ENCODE measurements at regions not wholly inside any gene's neighbourhood (a gene's known extent, or its start where the extent isn't known, plus 50 kb on each side); places are given as distances from the start of the nearest gene placed in this dataset.

DNA sequence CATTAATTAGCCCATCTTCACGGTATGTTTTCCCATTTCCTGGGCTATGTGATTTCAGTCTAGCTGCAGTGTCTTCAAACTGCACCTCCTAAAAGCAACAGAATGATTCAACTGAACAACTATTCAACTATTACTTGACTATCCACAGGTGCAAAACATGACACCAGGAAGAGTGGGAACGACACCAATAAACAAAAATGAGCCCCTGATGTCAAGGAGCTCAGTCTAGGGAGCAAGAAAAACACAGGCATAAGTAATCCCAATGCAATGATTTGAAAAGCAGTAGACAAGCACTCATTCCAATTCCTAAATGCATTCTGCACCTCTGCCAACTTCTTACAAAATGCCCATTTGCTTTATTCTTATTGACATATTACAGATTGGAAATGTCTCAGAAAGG lies 285.6 kb downstream of the ETS1 start:
- Histone ChIP-seq H3K27ac (ENCODE audit: low read length in 2 of 2) (peak overlapping the region; percentile 67 to 85), H3K9ac (ENCODE audit: low read length) (no peak overlapping the region), H3K36me3 (replicated peaks in 1 of 2; ENCODE audit: control extremely low read depth in 1 of 2, control insufficient read depth in 1 of 2, extremely low read depth in 1 of 2, insufficient read depth in 2 of 2, low read length in 1 of 2) (no peaks in the 10 kb centered on the region), H3K4me3 (ENCODE audit: control extremely low read depth in 1 of 5, extremely low read depth in 1 of 5, insufficient read depth in 1 of 5, low read depth in 2 of 5, low read length in 4 of 5) (no peak overlapping the region), H3K79me2 (ENCODE audit: control insufficient read depth, insufficient read depth, low read length) (peaks cover 5% of the 10 kb centered on the region), H3K27me3 (replicated peaks in 1 of 4; ENCODE audit: control extremely low read depth in 1 of 4, control insufficient read depth in 3 of 4, insufficient read depth in 4 of 4, low read length in 3 of 4) (no peaks in the 10 kb centered on the region), H4K20me1 (ENCODE audit: control insufficient read depth, insufficient read depth, low read length, poor library complexity, severe bottlenecking) (no peaks in the 10 kb centered on the region), H3K4me1 (ENCODE audit: control insufficient read depth in 2 of 2, insufficient read depth in 2 of 2, low read length in 2 of 2) (peaks cover 81 to 84% of the 10 kb centered on the region in 2 donors), H2AFZ (ENCODE audit: insufficient read depth, low read depth, low read length, poor library complexity, severe bottlenecking) (no peak overlapping the region), H3K4me2 (replicated peaks; ENCODE audit: low read depth, low read length, poor library complexity, severe bottlenecking) (peak overlapping the region; percentile 30), H3K9me3 (ENCODE audit: control extremely low read depth in 1 of 3, control insufficient read depth in 2 of 3, insufficient read depth in 1 of 3, low read length in 2 of 3) (no peaks in the 10 kb centered on the region)
- Mint-ChIP-seq H3K27me3 (no peaks in the 10 kb centered on the region), H3K4me1 (peaks cover 85% of the 10 kb centered on the region), H3K27ac (peak overlapping the region; percentile 88), H3K4me3 (peak overlapping the region; percentile 44), H3K9me3 (ENCODE audit: insufficient read depth) (no peaks in the 10 kb centered on the region)
- POLR2A ChIA-PET: interaction anchor here (1.5 kb wide), 1 partner anchor 12 kb away, joined by 4 read pairs; no protein-coding TSS in a partner anchor
- CTCF ChIA-PET: interaction anchor here (1.4 to 5.3 kb wide), 5 partner anchors 11 to 329 kb away, joined by 3 to 32 read pairs (median 8); no protein-coding TSS in a partner anchor
- no peak for TF ChIP-seq EZH2 (IDR thresholded peaks at IDR 0.05; ENCODE audit: borderline replicate concordance, insufficient read depth, low read depth, low read length, poor library complexity, severe bottlenecking)
- TF ChIP-seq, protein P1, sequence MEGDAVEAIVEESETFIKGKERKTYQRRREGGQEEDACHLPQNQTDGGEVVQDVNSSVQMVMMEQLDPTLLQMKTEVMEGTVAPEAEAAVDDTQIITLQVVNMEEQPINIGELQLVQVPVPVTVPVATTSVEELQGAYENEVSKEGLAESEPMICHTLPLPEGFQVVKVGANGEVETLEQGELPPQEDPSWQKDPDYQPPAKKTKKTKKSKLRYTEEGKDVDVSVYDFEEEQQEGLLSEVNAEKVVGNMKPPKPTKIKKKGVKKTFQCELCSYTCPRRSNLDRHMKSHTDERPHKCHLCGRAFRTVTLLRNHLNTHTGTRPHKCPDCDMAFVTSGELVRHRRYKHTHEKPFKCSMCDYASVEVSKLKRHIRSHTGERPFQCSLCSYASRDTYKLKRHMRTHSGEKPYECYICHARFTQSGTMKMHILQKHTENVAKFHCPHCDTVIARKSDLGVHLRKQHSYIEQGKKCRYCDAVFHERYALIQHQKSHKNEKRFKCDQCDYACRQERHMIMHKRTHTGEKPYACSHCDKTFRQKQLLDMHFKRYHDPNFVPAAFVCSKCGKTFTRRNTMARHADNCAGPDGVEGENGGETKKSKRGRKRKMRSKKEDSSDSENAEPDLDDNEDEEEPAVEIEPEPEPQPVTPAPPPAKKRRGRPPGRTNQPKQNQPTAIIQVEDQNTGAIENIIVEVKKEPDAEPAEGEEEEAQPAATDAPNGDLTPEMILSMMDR (IDR thresholded peaks at IDR 0.05): no peak
- DNase-seq: no peak
- no peak for ATAC-seq (ENCODE audit: low read depth)
- WGBS (ENCODE audit: insufficient coverage): 92% methylated on average over 1 of the region's 2 CpGs
- intact Hi-C loops (cut with micrococcal nuclease): loop anchor here (1.0 to 2.0 kb wide), 2 partner anchors 11 to 17 kb away; no protein-coding TSS in a partner anchor

DNA sequence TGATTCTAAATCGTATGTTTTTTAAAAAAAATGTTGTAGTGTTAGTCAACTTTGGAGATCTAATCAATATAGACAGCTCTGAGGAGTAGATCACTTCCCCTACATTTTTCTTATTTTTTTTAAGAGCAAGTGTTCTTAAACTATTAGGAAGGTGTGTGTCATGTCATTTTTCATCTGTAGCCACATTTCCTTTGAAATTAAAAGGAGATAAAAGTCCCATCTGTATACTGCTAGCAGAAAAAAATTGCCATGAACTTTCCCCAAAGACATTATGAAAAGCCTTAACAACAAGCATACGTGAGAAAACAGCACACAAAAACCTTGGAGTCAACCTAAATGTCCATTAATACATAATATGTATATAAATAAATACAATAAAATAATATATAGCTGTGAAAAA lies 286.6 kb downstream of the ETS1 start:
- Histone ChIP-seq H3K9me3 (ENCODE audit: control extremely low read depth in 1 of 3, control insufficient read depth in 2 of 3, insufficient read depth in 1 of 3, low read length in 2 of 3) (no peaks in the 10 kb centered on the region), H3K79me2 (ENCODE audit: control insufficient read depth, insufficient read depth, low read length) (peaks cover 5% of the 10 kb centered on the region), H3K27ac (ENCODE audit: low read length in 2 of 2) (no peak overlapping the region), H3K9ac (ENCODE audit: low read length) (no peak overlapping the region), H3K4me2 (replicated peaks; ENCODE audit: low read depth, low read length, poor library complexity, severe bottlenecking) (no peak overlapping the region), H3K4me1 (ENCODE audit: control insufficient read depth in 2 of 2, insufficient read depth in 2 of 2, low read length in 2 of 2) (peaks cover 81 to 85% of the 10 kb centered on the region in 2 donors), H3K36me3 (replicated peaks in 1 of 2; ENCODE audit: control extremely low read depth in 1 of 2, control insufficient read depth in 1 of 2, extremely low read depth in 1 of 2, insufficient read depth in 2 of 2, low read length in 1 of 2) (no peaks in the 10 kb centered on the region), H3K4me3 (ENCODE audit: control extremely low read depth in 1 of 5, extremely low read depth in 1 of 5, insufficient read depth in 1 of 5, low read depth in 2 of 5, low read length in 4 of 5) (no peak overlapping the region), H4K20me1 (ENCODE audit: control insufficient read depth, insufficient read depth, low read length, poor library complexity, severe bottlenecking) (no peaks in the 10 kb centered on the region), H2AFZ (ENCODE audit: insufficient read depth, low read depth, low read length, poor library complexity, severe bottlenecking) (no peak overlapping the region), H3K27me3 (replicated peaks in 1 of 4; ENCODE audit: control extremely low read depth in 1 of 4, control insufficient read depth in 3 of 4, insufficient read depth in 4 of 4, low read length in 3 of 4) (no peaks in the 10 kb centered on the region)
- Mint-ChIP-seq H3K27me3 (no peaks in the 10 kb centered on the region), H3K4me1 (peaks cover 86% of the 10 kb centered on the region), H3K4me3 (no peak overlapping the region), H3K9me3 (ENCODE audit: insufficient read depth) (no peaks in the 10 kb centered on the region), H3K27ac (no peak overlapping the region)
- POLR2A ChIA-PET: interaction anchor here (1.4 to 1.5 kb wide), 2 partner anchors 11 to 21 kb away, joined by 3 to 4 read pairs; no protein-coding TSS in a partner anchor
- TF ChIP-seq, protein P1 (IDR thresholded peaks at IDR 0.05): no peak
- TF ChIP-seq EZH2 (IDR thresholded peaks at IDR 0.05; ENCODE audit: borderline replicate concordance, insufficient read depth, low read depth, low read length, poor library complexity, severe bottlenecking): no peak
- DNase-seq (no peak), ATAC-seq (ENCODE audit: low read depth) (no peak)
- no CpG with 5 or more reads among the region's 2 CpGs for WGBS (ENCODE audit: insufficient coverage)
- CTCF ChIA-PET: interaction anchor here (1.3 to 5.3 kb wide), 2 partner anchors 10 to 530 kb away, joined by 4 to 32 read pairs; no protein-coding TSS in a partner anchor
- intact Hi-C loops (cut with micrococcal nuclease): no loop called here

Data from B cell (primary cell).